ENCODE measurements at regions not wholly inside any gene's neighbourhood (a gene's known extent, or its start where the extent isn't known, plus 50 kb on each side); places are given as distances from the start of the nearest gene placed in this dataset.

DNA sequence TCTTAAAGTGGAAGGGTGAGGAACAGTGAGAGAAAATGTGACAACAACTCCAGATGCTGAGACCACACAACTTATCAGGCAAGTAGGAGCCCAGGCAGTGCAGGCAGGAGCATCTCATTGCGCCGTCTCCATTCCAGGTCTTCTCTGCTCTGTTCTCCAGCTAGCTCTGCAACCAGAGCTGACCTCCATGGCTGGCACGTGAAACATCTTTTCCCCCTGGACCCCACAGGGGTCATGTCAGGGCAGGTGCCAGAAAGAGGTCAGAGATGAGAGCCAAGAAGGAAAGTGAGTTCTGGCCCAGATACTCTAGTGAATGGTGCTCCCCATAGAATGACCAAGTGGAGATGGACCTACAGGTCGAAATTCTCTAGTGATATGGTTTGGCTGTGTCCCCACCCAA is 281.4 kb downstream of the SMOC2 start:
- DNase-seq (ENCODE audit: low read depth), result no peak

GRCh38 chr6:168721571-168721970 is 280.6 kb downstream of the SMOC2 start:
- no peak for DNase-seq (ENCODE audit: low read depth)

DNA sequence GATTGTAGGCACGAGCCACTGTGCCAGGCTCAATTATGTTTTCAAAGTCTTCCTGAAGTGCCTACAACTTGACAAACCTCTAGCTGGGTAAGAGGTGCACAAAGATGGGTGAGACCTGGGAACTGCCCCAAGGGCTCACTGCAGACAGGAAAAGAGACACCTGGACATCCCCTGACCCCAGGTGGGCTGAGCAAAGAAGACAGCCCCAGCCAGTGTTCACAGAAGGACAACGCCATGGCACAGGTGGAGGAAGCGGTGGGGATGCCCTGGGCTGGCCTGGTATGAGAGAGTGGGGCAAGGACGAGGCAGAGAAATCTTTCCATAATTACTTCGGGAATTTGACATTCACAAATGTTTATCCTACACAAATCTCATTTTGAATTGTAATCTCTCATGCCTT is 278.9 kb downstream of the SMOC2 start:
- DNase-seq (ENCODE audit: low read depth), result no peak

GRCh38 chr6:168718821-168719475 is 278.0 kb downstream of the SMOC2 start:
- no peak for DNase-seq (ENCODE audit: low read depth)
